ENCODE measurements at regions not wholly inside any gene's neighbourhood (a gene's known extent, or its start where the extent isn't known, plus 50 kb on each side); places are given as distances from the start of the nearest gene placed in this dataset.

DNA sequence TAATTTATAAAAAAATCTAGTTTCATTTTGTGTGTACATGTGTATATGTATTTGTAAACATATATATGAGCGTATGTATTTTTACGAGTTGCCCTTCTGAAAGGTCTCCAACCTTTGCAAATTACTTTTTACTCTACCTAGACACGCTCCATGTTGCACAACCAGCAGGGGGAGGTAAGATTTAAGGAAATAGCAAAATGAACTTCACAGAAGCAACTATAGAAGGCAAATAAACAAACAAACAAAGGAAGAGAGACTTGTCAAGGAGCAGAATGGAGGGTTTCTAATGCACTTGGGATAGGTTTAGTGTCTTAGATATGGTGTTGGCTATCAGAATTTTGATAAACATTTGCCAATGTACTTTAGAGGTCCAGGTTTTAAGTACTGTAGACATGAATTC is 820.5 kb upstream of the POU3F3 start:
- TF ChIP-seq ZNF274 (IDR thresholded peaks at IDR 0.05; ENCODE audit: low read depth, low read length), result no peak
- no peak for TF ChIP-seq YY1 (IDR thresholded peaks at IDR 0.05; ENCODE audit: insufficient read depth, insufficient read length)
